ENCODE measurements at regions not wholly inside any gene's neighbourhood (a gene's known extent, or its start where the extent isn't known, plus 50 kb on each side); places are given as distances from the start of the nearest gene placed in this dataset.

DNA sequence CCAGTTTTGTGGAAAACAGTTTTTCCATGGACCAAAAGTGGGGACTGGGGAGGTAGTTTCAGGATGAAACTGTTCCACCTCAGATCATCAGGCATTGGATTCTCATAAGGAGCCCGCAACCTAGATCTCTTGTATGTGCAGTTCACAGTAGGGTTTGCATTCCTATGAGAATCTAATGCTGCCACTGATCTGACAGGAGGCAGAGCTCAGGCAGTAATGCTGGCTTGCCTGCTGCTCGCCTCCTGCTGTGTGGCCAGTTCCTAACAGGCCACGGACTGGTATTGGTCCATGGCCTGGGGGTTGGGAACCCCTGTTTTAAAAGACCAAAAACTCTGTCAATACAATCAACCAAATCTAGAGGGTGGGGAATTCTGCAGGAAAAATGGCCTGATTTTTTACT, 100.0 kb upstream of the EOLA2 start:
- H3K27me3 Mint-ChIP-seq, result peaks cover 2% of the 10 kb centered on the region

DNA sequence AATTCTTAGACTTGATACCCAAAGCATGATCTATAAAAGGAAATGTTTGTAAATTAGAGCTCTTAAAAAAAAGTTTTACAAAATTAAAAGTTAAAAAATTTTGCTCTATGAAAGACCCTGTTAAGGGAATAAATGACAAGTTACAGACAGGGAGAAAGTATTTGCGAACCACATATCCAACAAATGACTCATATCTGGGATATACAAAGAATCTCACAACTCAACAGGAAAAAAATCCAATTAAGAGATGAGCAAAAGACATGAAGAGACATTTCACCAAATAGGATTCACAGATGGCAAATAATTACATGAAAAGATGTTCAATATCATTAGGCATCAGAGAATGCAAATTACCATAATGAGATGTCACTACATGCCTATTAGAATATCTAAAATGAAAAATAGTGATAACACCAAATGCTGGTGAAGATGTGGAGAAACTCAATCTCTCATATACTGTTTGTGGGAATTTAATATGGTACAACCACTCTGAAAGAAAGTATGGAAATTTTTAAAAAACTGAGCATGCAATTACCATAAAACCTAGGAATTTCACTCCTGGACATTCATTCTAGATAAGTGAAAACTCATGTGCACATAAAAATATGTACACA, 100.8 kb upstream of the EOLA2 start:
- Mint-ChIP-seq H3K4me1 (ENCODE audit: low read depth) (no peaks in the 10 kb centered on the region), H3K4me3 (no peak overlapping the region), H3K36me3 (peaks cover 3% of the 10 kb centered on the region), H3K27ac (no peak overlapping the region), H3K27me3 (peaks cover 2% of the 10 kb centered on the region), H3K9me3 (ENCODE audit: low read depth) (no peaks in the 10 kb centered on the region)

More for the DNA sequence above, 100.0 kb upstream of the EOLA2 start:
- Mint-ChIP-seq H3K9me3 (ENCODE audit: low read depth) (no peaks in the 10 kb centered on the region), H3K4me1 (ENCODE audit: low read depth) (no peaks in the 10 kb centered on the region), H3K4me3 (no peak overlapping the region), H3K36me3 (peaks cover 3% of the 10 kb centered on the region), H3K27ac (no peak overlapping the region)

DNA sequence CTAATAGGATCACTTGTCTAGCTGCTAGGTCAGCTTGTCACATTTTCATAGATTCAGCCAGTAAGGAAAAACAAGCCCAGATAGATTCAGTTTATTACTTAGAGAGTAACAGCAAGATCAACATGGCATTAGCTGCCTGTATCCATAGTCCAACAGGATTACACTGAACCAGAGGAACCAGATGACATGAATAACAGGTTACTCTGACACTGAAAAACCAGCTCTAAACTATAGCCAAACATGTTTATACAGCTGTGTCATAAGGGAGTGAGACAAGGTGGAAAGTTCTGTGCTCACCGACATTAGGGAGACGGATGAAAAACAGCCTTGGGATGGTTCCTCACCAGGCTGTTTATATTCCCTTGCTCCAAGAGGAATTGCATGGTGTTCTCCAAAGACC, 102.9 kb upstream of the EOLA2 start:
- Mint-ChIP-seq H3K9me3 (ENCODE audit: low read depth) (no peaks in the 10 kb centered on the region), H3K36me3 (peaks cover 8% of the 10 kb centered on the region), H3K4me1 (ENCODE audit: low read depth) (no peaks in the 10 kb centered on the region), H3K4me3 (no peak overlapping the region), H3K27me3 (peaks cover 2% of the 10 kb centered on the region), H3K27ac (no peak overlapping the region)

DNA sequence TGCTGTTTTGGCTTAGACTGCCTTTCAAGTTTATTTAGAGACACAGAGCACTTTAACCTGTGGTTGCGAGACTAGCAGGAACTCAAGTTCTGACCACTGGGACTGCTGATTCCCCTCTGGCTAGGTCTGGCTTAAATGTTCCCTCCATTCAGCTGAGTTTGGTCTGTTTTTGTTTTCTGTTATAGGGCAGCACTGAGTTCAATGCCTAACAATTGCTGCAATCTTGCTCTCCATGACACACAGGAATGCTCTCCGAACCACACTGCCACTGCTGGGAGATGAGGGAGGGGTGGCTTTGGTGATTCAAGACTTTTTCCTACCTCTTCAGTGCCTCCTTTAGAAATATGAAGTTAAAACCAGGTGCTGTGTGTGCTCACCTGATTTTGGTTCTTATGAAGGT, 106.3 kb upstream of the EOLA2 start:
- Mint-ChIP-seq H3K27ac (no peak overlapping the region), H3K27me3 (peaks cover 2% of the 10 kb centered on the region), H3K36me3 (peaks cover 8% of the 10 kb centered on the region), H3K4me3 (no peak overlapping the region), H3K9me3 (ENCODE audit: low read depth) (no peaks in the 10 kb centered on the region), H3K4me1 (ENCODE audit: low read depth) (no peaks in the 10 kb centered on the region)

DNA sequence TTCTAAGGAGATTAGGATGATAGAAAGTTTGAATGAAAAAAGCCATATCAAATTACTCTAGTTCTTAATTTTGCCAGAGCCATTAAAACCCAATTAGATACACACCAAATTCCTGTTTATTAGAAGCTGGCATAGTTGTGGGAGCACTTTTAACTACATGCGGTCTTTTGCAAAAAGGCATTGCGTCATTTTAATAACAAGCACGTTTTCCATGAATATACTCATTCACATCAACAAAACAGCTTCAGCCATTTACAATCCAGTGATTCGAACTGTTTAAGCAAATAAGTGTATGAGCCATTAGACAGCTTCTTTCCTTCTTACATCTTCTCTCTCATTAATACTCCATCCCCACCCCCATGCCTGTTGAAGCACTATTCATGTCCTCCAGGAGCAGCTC, 109.5 kb upstream of the EOLA2 start:
- H3K27me3 Mint-ChIP-seq, result no peaks in the 10 kb centered on the region
- no peaks in the 10 kb centered on the region for H3K9me3 Mint-ChIP-seq (ENCODE audit: low read depth)
- no peak overlapping the region for H3K4me3 Mint-ChIP-seq
- no peaks in the 10 kb centered on the region for H3K4me1 Mint-ChIP-seq (ENCODE audit: low read depth)
- H3K36me3 Mint-ChIP-seq, result peaks cover 5% of the 10 kb centered on the region
- no peak overlapping the region for H3K27ac Mint-ChIP-seq

DNA sequence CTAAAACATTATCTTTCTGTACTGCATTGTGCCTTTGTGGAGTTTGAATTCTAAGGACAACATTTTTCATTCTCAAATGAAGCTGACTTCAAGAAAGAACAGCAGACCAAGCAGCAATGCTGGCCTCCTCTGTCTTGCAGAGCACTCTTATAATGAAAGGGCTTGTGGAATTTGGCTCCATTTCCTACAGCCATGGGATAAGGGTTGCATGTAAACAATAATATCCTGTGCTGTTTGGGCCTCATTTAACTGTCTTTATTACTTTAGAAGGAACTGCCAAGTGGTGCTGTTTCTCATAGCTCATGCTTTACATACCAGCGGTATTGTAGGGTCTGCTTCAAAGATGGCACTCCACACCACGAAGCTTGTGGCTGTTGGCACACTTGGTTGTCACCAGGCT, 111.4 kb upstream of the EOLA2 start:
- no peaks in the 10 kb centered on the region for H3K27me3 Mint-ChIP-seq
- no peak overlapping the region for H3K27ac Mint-ChIP-seq
- H3K36me3 Mint-ChIP-seq, result peaks cover 5% of the 10 kb centered on the region
- H3K4me3 Mint-ChIP-seq, result no peak overlapping the region
- H3K9me3 Mint-ChIP-seq (ENCODE audit: low read depth), result no peaks in the 10 kb centered on the region
- H3K4me1 Mint-ChIP-seq (ENCODE audit: low read depth), result no peaks in the 10 kb centered on the region

DNA sequence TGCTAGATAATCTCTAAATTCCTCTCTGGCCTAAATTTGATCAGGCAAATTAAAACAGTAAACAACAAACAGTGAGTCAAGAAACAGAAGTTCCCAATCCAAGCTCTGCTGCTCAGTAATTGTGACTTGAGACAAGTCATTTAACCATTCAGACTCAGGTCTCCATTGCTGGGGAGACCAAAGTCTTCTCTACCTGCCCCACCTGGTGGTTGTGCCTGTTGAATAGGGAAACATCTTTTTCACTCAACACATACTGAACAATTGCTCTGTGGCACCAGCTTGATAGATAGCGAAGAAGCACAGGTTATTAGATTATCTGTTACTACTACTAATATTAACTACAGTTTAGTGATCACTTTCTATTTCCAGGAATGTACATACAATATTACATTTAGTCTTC, 112.1 kb upstream of the EOLA2 start:
- Mint-ChIP-seq H3K4me1 (ENCODE audit: low read depth) (no peaks in the 10 kb centered on the region), H3K36me3 (peaks cover 2% of the 10 kb centered on the region), H3K27me3 (no peaks in the 10 kb centered on the region), H3K9me3 (ENCODE audit: low read depth) (no peaks in the 10 kb centered on the region), H3K27ac (no peak overlapping the region), H3K4me3 (no peak overlapping the region)

DNA sequence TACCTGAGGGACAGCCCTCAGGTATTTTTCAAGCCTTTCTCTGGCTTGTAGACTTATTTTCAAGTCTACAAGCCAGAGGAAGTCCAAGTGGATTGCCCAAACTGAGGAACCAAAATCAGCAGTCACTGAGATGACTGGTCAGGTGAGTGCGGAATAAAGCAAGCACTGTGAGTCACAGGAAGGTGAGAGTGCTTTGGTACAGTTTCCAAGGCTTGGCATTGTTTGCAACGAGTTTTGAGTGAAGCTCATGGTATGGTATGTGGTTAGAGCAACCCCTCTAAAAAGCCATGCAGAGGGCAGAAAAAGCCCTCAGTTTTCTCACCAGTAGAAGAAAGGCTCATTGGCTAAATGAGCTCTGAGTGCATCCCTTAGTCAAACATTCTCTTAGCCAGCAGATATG, 112.8 kb upstream of the EOLA2 start:
- H3K9me3 Mint-ChIP-seq (ENCODE audit: low read depth), result no peaks in the 10 kb centered on the region
- no peaks in the 10 kb centered on the region for H3K27me3 Mint-ChIP-seq
- H3K4me3 Mint-ChIP-seq, result no peak overlapping the region
- H3K36me3 Mint-ChIP-seq, result no peaks in the 10 kb centered on the region
- H3K27ac Mint-ChIP-seq, result no peak overlapping the region
- H3K4me1 Mint-ChIP-seq (ENCODE audit: low read depth), result no peaks in the 10 kb centered on the region

DNA sequence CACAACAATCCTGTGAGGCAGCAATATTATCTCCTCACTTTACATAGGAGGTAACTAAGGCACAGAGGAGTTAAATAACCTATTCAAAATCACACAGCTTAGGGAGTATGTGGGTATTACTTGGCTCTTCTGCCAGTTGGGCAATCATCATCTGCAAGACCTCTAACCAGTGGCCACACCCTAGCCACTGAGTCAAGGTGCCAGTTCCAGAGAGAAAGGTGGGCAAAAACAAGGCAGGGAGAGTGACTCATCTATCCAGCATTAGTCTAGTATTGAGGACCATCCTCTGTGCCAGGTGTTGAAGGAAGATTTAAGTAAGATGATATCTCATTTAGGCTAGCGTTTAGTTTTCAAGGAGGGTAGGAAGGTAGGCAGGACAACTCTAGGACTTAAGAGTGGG, 113.9 kb upstream of the EOLA2 start:
- H3K4me3 Mint-ChIP-seq, result no peak overlapping the region
- H3K27ac Mint-ChIP-seq, result no peak overlapping the region
- no peaks in the 10 kb centered on the region for H3K27me3 Mint-ChIP-seq
- no peaks in the 10 kb centered on the region for H3K36me3 Mint-ChIP-seq
- no peaks in the 10 kb centered on the region for H3K9me3 Mint-ChIP-seq (ENCODE audit: low read depth)
- no peaks in the 10 kb centered on the region for H3K4me1 Mint-ChIP-seq (ENCODE audit: low read depth)

DNA sequence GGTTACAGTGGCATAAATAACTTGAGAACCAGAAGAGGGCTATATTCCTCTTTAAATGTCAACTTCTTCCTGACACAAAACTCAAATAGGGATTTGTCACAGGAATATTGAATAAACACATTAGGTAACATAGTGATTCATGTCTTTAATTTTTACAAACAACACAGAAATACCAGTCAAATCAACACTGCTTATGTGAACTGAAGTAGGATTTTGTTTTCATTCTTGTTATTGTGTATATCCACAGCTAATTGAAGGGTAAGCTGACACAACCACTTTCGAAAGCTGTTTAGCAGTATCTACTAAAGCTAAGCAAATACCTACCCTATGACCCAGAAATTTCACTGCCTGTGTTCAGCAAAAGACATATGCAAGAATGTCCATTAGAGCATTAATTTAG, 120.4 kb upstream of the EOLA2 start:
- Mint-ChIP-seq H3K9me3 (ENCODE audit: low read depth) (no peaks in the 10 kb centered on the region), H3K4me3 (no peak overlapping the region), H3K4me1 (ENCODE audit: low read depth) (no peaks in the 10 kb centered on the region), H3K27ac (no peak overlapping the region), H3K27me3 (no peaks in the 10 kb centered on the region), H3K36me3 (no peaks in the 10 kb centered on the region)

DNA sequence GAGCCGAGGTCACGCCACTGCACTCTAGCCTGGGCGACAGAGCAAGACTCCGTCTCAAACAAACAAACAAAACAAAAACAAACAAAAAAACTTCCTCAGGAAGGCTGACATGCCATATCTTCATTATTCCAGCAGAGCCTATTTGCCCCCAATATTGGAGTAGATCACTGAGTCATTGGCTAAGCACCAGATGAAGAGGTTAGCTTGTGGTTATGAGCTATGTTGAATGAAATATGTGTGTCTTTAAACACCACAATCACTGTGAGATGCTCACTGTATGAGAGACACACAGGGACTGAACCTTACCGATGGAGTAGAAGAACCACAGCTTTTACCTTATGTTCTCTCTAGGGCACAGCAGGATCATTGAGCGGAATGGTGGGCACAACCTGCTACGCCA, 122.1 kb upstream of the EOLA2 start:
- Mint-ChIP-seq H3K36me3 (no peaks in the 10 kb centered on the region), H3K4me1 (ENCODE audit: low read depth) (no peaks in the 10 kb centered on the region), H3K27ac (no peak overlapping the region), H3K4me3 (no peak overlapping the region), H3K9me3 (ENCODE audit: low read depth) (no peaks in the 10 kb centered on the region), H3K27me3 (no peaks in the 10 kb centered on the region)

DNA sequence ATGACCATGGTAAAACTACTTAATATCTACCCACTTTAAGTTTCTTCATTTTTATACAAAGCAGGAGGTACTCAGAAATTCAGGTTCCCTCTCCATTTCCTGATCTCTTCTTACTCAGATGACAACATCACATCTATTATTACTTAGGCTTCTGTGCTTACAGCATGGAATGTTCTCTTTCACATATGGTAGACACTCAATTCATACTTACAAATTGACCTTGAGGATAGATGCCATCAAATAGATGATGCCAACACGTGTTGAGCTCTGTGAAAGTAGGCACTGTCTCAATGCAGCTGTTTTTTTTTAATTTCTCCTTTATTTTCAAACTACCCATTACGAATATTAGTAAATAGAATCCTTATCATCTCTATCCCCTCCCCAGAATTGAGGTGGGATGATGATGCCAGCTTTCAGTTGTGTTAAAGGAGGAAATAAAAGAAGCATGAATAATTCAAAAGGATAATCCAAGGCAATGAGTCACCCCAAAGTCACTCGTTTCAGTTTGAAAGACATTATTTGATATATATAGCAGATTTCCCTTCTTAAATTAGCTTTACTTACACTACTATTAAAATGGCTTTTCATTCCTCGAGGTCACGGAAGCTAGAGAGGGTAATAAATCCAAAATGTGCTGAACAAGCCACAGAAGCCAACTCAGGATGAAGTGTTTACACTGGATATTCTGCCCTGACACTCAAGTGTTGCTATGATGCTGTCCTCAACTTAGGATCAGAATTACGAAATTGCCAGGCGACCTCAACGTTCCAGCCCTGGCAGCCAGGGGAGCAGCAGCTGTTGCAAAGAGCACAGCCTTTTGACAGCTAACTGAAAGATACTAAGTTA, 124.2 kb upstream of the EOLA2 start:
- Mint-ChIP-seq H3K27me3 (no peaks in the 10 kb centered on the region), H3K9me3 (ENCODE audit: low read depth) (no peaks in the 10 kb centered on the region), H3K4me1 (ENCODE audit: low read depth) (no peaks in the 10 kb centered on the region)

DNA sequence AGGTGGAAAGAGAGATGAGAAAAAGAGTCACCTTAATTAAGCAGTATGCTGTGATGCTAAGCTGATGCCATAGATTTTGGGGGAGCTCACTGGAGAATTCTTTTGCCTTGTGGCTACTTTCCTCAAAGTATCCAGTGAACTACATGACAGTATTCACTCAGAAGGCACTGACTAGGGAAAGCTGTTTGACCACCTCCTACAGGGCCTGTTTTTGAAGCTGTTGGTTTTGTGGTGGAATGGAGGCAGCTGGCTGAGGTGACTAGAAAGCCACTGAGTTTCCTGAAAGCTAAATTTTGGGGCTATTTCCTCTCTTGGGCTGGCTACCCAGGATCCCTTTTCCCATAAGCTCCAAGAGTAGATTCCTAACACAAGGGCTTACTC, 124.8 kb upstream of the EOLA2 start:
- no peaks in the 10 kb centered on the region for H3K9me3 Mint-ChIP-seq (ENCODE audit: low read depth)
- H3K4me1 Mint-ChIP-seq (ENCODE audit: low read depth), result no peaks in the 10 kb centered on the region
- H3K4me3 Mint-ChIP-seq, result no peak overlapping the region
- no peak overlapping the region for H3K27ac Mint-ChIP-seq
- no peaks in the 10 kb centered on the region for H3K36me3 Mint-ChIP-seq
- H3K27me3 Mint-ChIP-seq, result no peaks in the 10 kb centered on the region

More for the DNA sequence above, 124.2 kb upstream of the EOLA2 start:
- Mint-ChIP-seq H3K4me3 (no peak overlapping the region), H3K36me3 (no peaks in the 10 kb centered on the region), H3K27ac (no peak overlapping the region)

DNA sequence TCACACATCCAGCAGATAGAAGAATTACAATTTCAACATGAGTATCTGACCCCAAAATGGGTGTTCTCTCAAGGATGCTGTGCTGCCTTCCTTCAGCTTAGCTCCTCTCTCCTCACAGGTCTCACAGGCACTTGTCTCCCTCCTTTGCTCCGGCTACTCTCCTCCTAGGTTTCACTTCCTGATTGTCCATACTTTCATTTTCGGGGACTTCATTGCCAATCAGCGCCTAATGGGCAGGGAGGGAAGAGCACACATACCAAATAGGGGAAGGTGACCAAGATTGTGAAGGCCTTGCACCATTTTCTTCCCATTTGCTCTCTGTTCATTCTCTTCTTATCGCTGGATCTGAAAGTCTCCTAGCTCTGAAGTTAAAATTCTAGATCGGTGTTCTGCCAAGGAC, 125.4 kb upstream of the EOLA2 start:
- Mint-ChIP-seq H3K9me3 (ENCODE audit: low read depth) (no peaks in the 10 kb centered on the region), H3K27ac (no peak overlapping the region), H3K4me3 (no peak overlapping the region), H3K4me1 (ENCODE audit: low read depth) (no peaks in the 10 kb centered on the region), H3K27me3 (no peaks in the 10 kb centered on the region), H3K36me3 (no peaks in the 10 kb centered on the region)

DNA sequence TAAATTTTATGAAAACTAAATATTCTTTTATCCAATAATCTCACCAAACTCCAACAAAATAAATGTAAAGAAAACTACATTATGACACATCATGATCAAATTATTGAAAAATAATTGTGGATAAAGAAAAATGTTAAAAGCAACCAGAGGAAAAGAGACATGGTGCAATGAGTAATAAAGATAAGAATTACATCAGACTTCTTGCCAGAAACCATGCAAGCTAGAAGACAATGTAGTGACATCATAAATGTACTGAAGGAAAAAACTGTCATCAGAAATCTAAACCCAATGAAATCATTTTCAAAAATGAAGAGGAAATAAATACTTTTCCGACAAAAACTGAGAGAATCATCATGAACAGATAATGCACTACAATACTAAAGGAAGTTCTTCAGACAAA, 135.9 kb upstream of the EOLA2 start:
- no peaks in the 10 kb centered on the region for H3K9me3 Mint-ChIP-seq (ENCODE audit: low read depth)
- H3K4me1 Mint-ChIP-seq (ENCODE audit: low read depth), result no peaks in the 10 kb centered on the region
- no peak overlapping the region for H3K4me3 Mint-ChIP-seq
- H3K27ac Mint-ChIP-seq, result no peak overlapping the region
- H3K36me3 Mint-ChIP-seq, result no peaks in the 10 kb centered on the region
- peaks cover 3% of the 10 kb centered on the region for H3K27me3 Mint-ChIP-seq

DNA sequence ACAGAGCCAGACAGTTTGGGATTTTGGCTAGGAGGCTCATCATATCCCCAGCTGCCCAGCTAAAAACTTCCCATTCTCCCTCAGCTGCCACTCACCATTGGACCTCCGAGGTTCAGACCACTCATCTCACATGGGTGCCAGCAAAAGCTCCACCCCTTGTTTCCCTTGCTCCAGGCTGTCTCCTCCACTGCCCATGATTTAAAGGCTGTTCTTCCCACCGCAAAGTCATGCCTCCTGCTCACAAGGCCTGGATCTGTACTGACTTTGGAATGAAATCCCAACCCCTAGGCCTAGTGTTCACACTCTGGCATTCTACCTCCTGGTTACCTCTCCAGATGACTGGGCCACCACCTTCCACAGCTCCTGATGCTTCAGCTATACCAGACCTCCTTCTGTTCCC, 142.2 kb upstream of the EOLA2 start:
- Mint-ChIP-seq H3K27ac (no peak overlapping the region), H3K4me1 (ENCODE audit: low read depth) (no peaks in the 10 kb centered on the region), H3K36me3 (no peaks in the 10 kb centered on the region), H3K27me3 (no peaks in the 10 kb centered on the region), H3K9me3 (ENCODE audit: low read depth) (no peaks in the 10 kb centered on the region), H3K4me3 (no peak overlapping the region)

Data from activated naive CD8-positive, alpha-beta T cell (primary cell).